ENCODE measurements at regions not wholly inside any gene's neighbourhood (a gene's known extent, or its start where the extent isn't known, plus 50 kb on each side); places are given as distances from the start of the nearest gene placed in this dataset.

- intact Hi-C loops (cut with micrococcal nuclease): no loop called here
Observed at GRCh38 chr9:26078706-26079105, 400.5 kb upstream of the TUSC1 start.

GRCh38 chr9:26077860-26078259 lies 399.6 kb upstream of the TUSC1 start:
- intact Hi-C loops (cut with micrococcal nuclease): no loop called here

- intact Hi-C loops (cut with micrococcal nuclease): loop anchor here (5.0 kb wide), 1 partner anchor 290 kb away; no protein-coding TSS in a partner anchor
Observed at GRCh38 chr9:26067608-26068007, 389.4 kb upstream of the TUSC1 start.

- intact Hi-C loops (cut with micrococcal nuclease): loop anchor here (5.0 kb wide), 1 partner anchor 291 kb away; no protein-coding TSS in a partner anchor
Observed at GRCh38 chr9:26066237-26066636, 388.0 kb upstream of the TUSC1 start.

GRCh38 chr9:26061948-26062575 lies 383.8 kb upstream of the TUSC1 start:
- intact Hi-C loops (cut with micrococcal nuclease): no loop called here

- intact Hi-C loops (cut with micrococcal nuclease): no loop called here
Observed at GRCh38 chr9:26058111-26058895, 380.1 kb upstream of the TUSC1 start.

- intact Hi-C loops (cut with micrococcal nuclease): no loop called here
Observed at GRCh38 chr9:26057050-26057449, 378.8 kb upstream of the TUSC1 start.

GRCh38 chr9:26054600-26055520 lies 376.6 kb upstream of the TUSC1 start:
- intact Hi-C loops (cut with micrococcal nuclease): no loop called here

- intact Hi-C loops (cut with micrococcal nuclease): no loop called here
Observed at GRCh38 chr9:26053954-26054353, 375.7 kb upstream of the TUSC1 start.

- intact Hi-C loops (cut with micrococcal nuclease): no loop called here
Observed at GRCh38 chr9:26043431-26043830, 365.2 kb upstream of the TUSC1 start.

GRCh38 chr9:26034786-26035185 lies 356.5 kb upstream of the TUSC1 start:
- intact Hi-C loops (cut with micrococcal nuclease): no loop called here

- intact Hi-C loops (cut with micrococcal nuclease): no loop called here
Observed at GRCh38 chr9:26033336-26033735, 355.1 kb upstream of the TUSC1 start.

GRCh38 chr9:26026423-26027100 lies 348.3 kb upstream of the TUSC1 start:
- intact Hi-C loops (cut with micrococcal nuclease): no loop called here

- intact Hi-C loops (cut with micrococcal nuclease): no loop called here
Observed at GRCh38 chr9:26013199-26013598, 335.0 kb upstream of the TUSC1 start.

- intact Hi-C loops (cut with micrococcal nuclease): no loop called here
Observed at GRCh38 chr9:26012797-26013196, 334.6 kb upstream of the TUSC1 start.

- intact Hi-C loops (cut with micrococcal nuclease): no loop called here
Observed at GRCh38 chr9:25994605-25995004, 316.4 kb upstream of the TUSC1 start.

- intact Hi-C loops (cut with micrococcal nuclease): no loop called here
Observed at GRCh38 chr9:25990376-25990775, 312.1 kb upstream of the TUSC1 start.

GRCh38 chr9:25975667-25976066 lies 297.4 kb upstream of the TUSC1 start:
- intact Hi-C loops (cut with micrococcal nuclease): no loop called here

- intact Hi-C loops (cut with micrococcal nuclease): loop anchor here (10.0 kb wide), 1 partner anchor 1311 kb away; no protein-coding TSS in a partner anchor
Observed at GRCh38 chr9:25964239-25964638, 286.0 kb upstream of the TUSC1 start.

- intact Hi-C loops (cut with micrococcal nuclease): loop anchor here (10.0 kb wide), 1 partner anchor 1315 kb away; no protein-coding TSS in a partner anchor
Observed at GRCh38 chr9:25960178-25960577, 281.9 kb upstream of the TUSC1 start.

GRCh38 chr9:25954209-25954608 lies 276.0 kb upstream of the TUSC1 start:
- intact Hi-C loops (cut with micrococcal nuclease): no loop called here

Measured in T-helper 1 cell treated with Interleukin-12 subunit alpha and Interleukin-12 subunit beta and Interleukin-4 antibody, amounts not matched to agents 30 ng/mL and 1 ng/mL, for 36 hours (primary cell).